ENCODE measurements at regions not wholly inside any gene's neighbourhood (a gene's known extent, or its start where the extent isn't known, plus 50 kb on each side); places are given as distances from the start of the nearest gene placed in this dataset.

- TF ChIP-seq, protein P1, sequence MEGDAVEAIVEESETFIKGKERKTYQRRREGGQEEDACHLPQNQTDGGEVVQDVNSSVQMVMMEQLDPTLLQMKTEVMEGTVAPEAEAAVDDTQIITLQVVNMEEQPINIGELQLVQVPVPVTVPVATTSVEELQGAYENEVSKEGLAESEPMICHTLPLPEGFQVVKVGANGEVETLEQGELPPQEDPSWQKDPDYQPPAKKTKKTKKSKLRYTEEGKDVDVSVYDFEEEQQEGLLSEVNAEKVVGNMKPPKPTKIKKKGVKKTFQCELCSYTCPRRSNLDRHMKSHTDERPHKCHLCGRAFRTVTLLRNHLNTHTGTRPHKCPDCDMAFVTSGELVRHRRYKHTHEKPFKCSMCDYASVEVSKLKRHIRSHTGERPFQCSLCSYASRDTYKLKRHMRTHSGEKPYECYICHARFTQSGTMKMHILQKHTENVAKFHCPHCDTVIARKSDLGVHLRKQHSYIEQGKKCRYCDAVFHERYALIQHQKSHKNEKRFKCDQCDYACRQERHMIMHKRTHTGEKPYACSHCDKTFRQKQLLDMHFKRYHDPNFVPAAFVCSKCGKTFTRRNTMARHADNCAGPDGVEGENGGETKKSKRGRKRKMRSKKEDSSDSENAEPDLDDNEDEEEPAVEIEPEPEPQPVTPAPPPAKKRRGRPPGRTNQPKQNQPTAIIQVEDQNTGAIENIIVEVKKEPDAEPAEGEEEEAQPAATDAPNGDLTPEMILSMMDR (IDR thresholded peaks at IDR 0.05), result no peak
- TF ChIP-seq POLR2A (IDR thresholded peaks at IDR 0.05), result no peak
These were observed 91.0 kb downstream of the MICALL2 start for GRCh38 chr7:1368184-1368681.

All from right lobe of liver (tissue), 4 donors.